ENCODE measurements at regions not wholly inside any gene's neighbourhood (a gene's known extent, or its start where the extent isn't known, plus 50 kb on each side); places are given as distances from the start of the nearest gene placed in this dataset.

DNA sequence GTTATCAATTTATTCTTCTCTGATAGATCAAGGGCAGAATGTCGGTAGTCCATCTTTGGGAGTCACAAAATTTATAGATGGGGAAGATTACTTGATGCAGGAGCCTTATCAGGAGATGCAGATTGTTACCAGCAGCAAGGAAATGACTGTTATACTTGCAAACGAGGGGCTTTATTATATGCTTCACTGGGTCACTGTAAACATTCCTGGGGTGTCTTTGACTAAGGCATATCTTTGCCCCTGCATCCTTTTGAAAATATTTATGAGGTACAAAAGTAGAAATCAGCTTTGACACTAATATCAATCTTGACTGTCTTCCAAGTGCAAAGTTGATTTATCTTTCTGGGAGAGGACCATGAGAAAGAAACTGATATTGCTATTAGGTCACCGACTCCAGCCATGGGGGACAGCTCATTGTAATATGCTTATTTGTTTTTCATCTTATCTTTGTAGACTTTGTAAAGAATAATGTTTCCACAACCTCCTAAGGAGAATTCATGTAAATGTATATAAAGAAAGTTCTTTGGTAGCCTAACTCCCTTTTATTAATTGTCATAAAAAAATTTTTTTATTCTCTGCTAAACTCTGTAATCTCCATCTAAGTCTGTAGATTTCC is 177.3 kb upstream of the EMCN start:
- H3K4me3 ChIP-seq (ENCODE audit: low read depth in 1 of 2, low read length in 1 of 2), result no peak overlapping the region
- H3K9me3 ChIP-seq, result no peaks in the 10 kb centered on the region
- no peak overlapping the region for H3K27ac ChIP-seq
- TF ChIP-seq, protein P1, sequence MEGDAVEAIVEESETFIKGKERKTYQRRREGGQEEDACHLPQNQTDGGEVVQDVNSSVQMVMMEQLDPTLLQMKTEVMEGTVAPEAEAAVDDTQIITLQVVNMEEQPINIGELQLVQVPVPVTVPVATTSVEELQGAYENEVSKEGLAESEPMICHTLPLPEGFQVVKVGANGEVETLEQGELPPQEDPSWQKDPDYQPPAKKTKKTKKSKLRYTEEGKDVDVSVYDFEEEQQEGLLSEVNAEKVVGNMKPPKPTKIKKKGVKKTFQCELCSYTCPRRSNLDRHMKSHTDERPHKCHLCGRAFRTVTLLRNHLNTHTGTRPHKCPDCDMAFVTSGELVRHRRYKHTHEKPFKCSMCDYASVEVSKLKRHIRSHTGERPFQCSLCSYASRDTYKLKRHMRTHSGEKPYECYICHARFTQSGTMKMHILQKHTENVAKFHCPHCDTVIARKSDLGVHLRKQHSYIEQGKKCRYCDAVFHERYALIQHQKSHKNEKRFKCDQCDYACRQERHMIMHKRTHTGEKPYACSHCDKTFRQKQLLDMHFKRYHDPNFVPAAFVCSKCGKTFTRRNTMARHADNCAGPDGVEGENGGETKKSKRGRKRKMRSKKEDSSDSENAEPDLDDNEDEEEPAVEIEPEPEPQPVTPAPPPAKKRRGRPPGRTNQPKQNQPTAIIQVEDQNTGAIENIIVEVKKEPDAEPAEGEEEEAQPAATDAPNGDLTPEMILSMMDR (IDR thresholded peaks at IDR 0.05), result no peak
- H3K4me1 ChIP-seq (ENCODE audit: control insufficient read depth in 1 of 2, insufficient read depth in 1 of 2, low read depth in 1 of 2, low read length in 1 of 2), result no peaks in the 10 kb centered on the region
- H3K27me3 ChIP-seq, result no peaks in the 10 kb centered on the region
- H3K36me3 ChIP-seq, result no peaks in the 10 kb centered on the region

DNA sequence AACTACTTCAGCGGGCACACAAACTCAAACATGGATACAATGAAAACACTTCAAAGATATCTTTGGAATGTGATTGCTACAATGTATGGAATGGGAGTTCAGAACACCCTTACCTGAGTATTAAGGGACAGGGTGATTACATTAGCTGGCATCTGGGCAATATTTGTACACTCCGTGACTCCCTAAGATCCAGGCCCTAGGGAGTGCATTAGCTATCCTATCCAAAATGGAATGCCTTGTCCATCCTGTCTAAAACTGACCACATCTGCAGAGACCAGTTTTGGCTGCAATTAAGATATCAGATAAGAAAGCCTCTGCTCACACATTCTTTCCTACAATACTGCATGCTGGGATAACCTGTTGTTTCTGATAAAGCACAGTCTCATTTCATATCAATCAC is 176.6 kb upstream of the EMCN start:
- H3K27ac ChIP-seq, result no peak overlapping the region
- TF ChIP-seq, protein P1 (IDR thresholded peaks at IDR 0.05), result no peak

GRCh38 chr4:100690812-100691211 is 173.0 kb upstream of the EMCN start:
- TF ChIP-seq, protein P1 (IDR thresholded peaks at IDR 0.05), result no peak
- Histone ChIP-seq H3K4me1 (ENCODE audit: control insufficient read depth in 1 of 2, insufficient read depth in 1 of 2, low read depth in 1 of 2, low read length in 1 of 2) (no peaks in the 10 kb centered on the region), H3K4me3 (ENCODE audit: low read depth in 1 of 2, low read length in 1 of 2) (no peak overlapping the region), H3K27me3 (no peaks in the 10 kb centered on the region), H3K9me3 (no peaks in the 10 kb centered on the region), H3K27ac (no peak overlapping the region), H3K36me3 (no peaks in the 10 kb centered on the region)

More for the DNA sequence above, 176.6 kb upstream of the EMCN start:
- no peaks in the 10 kb centered on the region for H3K9me3 ChIP-seq
- H3K4me3 ChIP-seq (ENCODE audit: low read depth in 1 of 2, low read length in 1 of 2), result no peak overlapping the region
- no peaks in the 10 kb centered on the region for H3K36me3 ChIP-seq
- no peaks in the 10 kb centered on the region for H3K4me1 ChIP-seq (ENCODE audit: control insufficient read depth in 1 of 2, insufficient read depth in 1 of 2, low read depth in 1 of 2, low read length in 1 of 2)
- no peaks in the 10 kb centered on the region for H3K27me3 ChIP-seq

- H3K9me3 ChIP-seq, result no peaks in the 10 kb centered on the region
- no peak overlapping the region for H3K4me3 ChIP-seq (ENCODE audit: low read depth in 1 of 2, low read length in 1 of 2)
- H3K36me3 ChIP-seq, result no peaks in the 10 kb centered on the region
- no peak overlapping the region for H3K27ac ChIP-seq
- H3K4me1 ChIP-seq (ENCODE audit: control insufficient read depth in 1 of 2, insufficient read depth in 1 of 2, low read depth in 1 of 2, low read length in 1 of 2), result no peaks in the 10 kb centered on the region
- TF ChIP-seq, protein P1 (IDR thresholded peaks at IDR 0.05), result no peak
- H3K27me3 ChIP-seq, result no peaks in the 10 kb centered on the region
These were observed 170.5 kb upstream of the EMCN start for GRCh38 chr4:100688368-100688767.

GRCh38 chr4:100682477-100683218 is 164.8 kb upstream of the EMCN start:
- Histone ChIP-seq H3K4me3 (ENCODE audit: low read depth in 1 of 2, low read length in 1 of 2) (no peak overlapping the region), H3K9me3 (no peaks in the 10 kb centered on the region)
- TF ChIP-seq, protein P1 (IDR thresholded peaks at IDR 0.05), result no peak

More at GRCh38 chr4:100682477-100683218, 164.8 kb upstream of the EMCN start:
- Histone ChIP-seq H3K36me3 (no peaks in the 10 kb centered on the region), H3K27me3 (no peaks in the 10 kb centered on the region), H3K27ac (no peak overlapping the region), H3K4me1 (ENCODE audit: control insufficient read depth in 1 of 2, insufficient read depth in 1 of 2, low read depth in 1 of 2, low read length in 1 of 2) (peaks cover 3% of the 10 kb centered on the region in 2 experiments)
